PFSK-1 (cell line): ENCODE measurements at regions not wholly inside any gene's neighbourhood (a gene's known extent, or its start where the extent isn't known, plus 50 kb on each side); places are given as distances from the start of the nearest gene placed in this dataset.

Source experiments
- FOXP2 ChIP-seq: optimal IDR thresholded peaks from 2 replicates; pipeline ENCODE3; 2011; ENCODE audit warnings: borderline replicate concordance, control low read depth, inconsistent platforms; ENCODE audit not compliant: insufficient read depth; ENCODE audit errors: extremely low read length, extremely low read depth
- POLR2AphosphoS5 ChIP-seq: IDR thresholded peaks from 2 replicates; pipeline ENCODE4 v1.6.1; 2012; ENCODE audit warnings: low read depth, mild to moderate bottlenecking, control low read depth, low read length, moderate library complexity
- REST ChIP-seq, 2 experiments: IDR thresholded peaks; 2 replicates each; pipeline versions ENCODE4 v1.6.1 to v1.8.0; 2011 to 2012; ENCODE audit warnings: low read depth in 2 of 2, low read length in 2 of 2, control low read depth in 1 of 2, inconsistent platforms in 1 of 2, mild to moderate bottlenecking in 1 of 2, moderate library complexity in 1 of 2; ENCODE audit not compliant: insufficient read depth in 1 of 2
- SIN3A ChIP-seq: IDR thresholded peaks from 2 replicates; pipeline ENCODE4 v1.6.1; 2012; ENCODE audit warnings: mild to moderate bottlenecking, low read length, moderate library complexity, borderline replicate concordance; ENCODE audit not compliant: insufficient read depth
- TAF1 ChIP-seq: IDR thresholded peaks from 2 replicates; pipeline ENCODE4 v1.6.1; 2012; ENCODE audit warnings: low read length, control low read depth, borderline replicate concordance; ENCODE audit not compliant: insufficient read depth

GRCh38 chr2:9087121-9087681 is 83.7 kb upstream of the MBOAT2 start:
- TF ChIP-seq TAF1, result no peak
- TF ChIP-seq SIN3A, result no peak
- TF ChIP-seq POLR2AphosphoS5, result no peak
- TF ChIP-seq REST (IDR thresholded peaks at IDR 0.05; ENCODE audit: insufficient read depth in 1 of 2, low read depth in 2 of 2, low read length in 2 of 2), result no peak
- TF ChIP-seq FOXP2, result no peak
